ENCODE measurements at regions not wholly inside any gene's neighbourhood (a gene's known extent, or its start where the extent isn't known, plus 50 kb on each side); places are given as distances from the start of the nearest gene placed in this dataset.
"Not testable (repeated sequence)": the region's sequence is repeated elsewhere in the genome, so short reads cannot be mapped to it uniquely, and the experiment has no call there.

- no peak for TF ChIP-seq CTCF (IDR thresholded peaks at IDR 0.05)
- WGBS, 2 donors: 77 to 83% methylated on average over 8 of the region's 8 CpGs
- Histone ChIP-seq H3K27me3 (no peaks in the 10 kb centered on the region), H3K36me3 (no peaks in the 10 kb centered on the region), H3K4me1 (no peaks in the 10 kb centered on the region), H3K9me3 (no peaks in the 10 kb centered on the region), H3K4me3 (replicated peaks in 1 of 3) (no peak overlapping the region), H3K27ac (no peak overlapping the region)
- DNase-seq: no peak
- intact Hi-C loops (cut with DNase I): no loop called here
Observed at GRCh38 chr1:230568008-230568407, 74.3 kb upstream of the COG2 start.

- H3K4me3 ChIP-seq (replicated peaks in 1 of 3): no peak overlapping the region
- intact Hi-C loops (cut with DNase I): no loop called here
- H3K9me3 ChIP-seq: no peaks in the 10 kb centered on the region
- H3K4me1 ChIP-seq: no peaks in the 10 kb centered on the region
- no peaks in the 10 kb centered on the region for H3K36me3 ChIP-seq
- no peak for TF ChIP-seq CTCF (IDR thresholded peaks at IDR 0.05)
- no peak for TF ChIP-seq POLR2A (IDR thresholded peaks at IDR 0.05)
- no peak for DNase-seq
- no peak overlapping the region for H3K27ac ChIP-seq
- H3K27me3 ChIP-seq: no peaks in the 10 kb centered on the region
Observed at GRCh38 chr1:230567221-230567575, 75.1 kb upstream of the COG2 start.

GRCh38 chr1:230566532-230567220, 75.6 kb upstream of the COG2 start:
- 78 to 79% methylated on average over 3 of the region's 3 CpGs for WGBS, 2 donors
- DNase-seq: not testable (repeated sequence)

GRCh38 chr1:230565141-230565540, 77.1 kb upstream of the COG2 start:
- no peaks in the 10 kb centered on the region for H3K27me3 ChIP-seq
- H3K9me3 ChIP-seq: no peaks in the 10 kb centered on the region
- intact Hi-C loops (cut with DNase I): no loop called here
- no peaks in the 10 kb centered on the region for H3K4me1 ChIP-seq
- H3K4me3 ChIP-seq (replicated peaks in 1 of 3): no peak overlapping the region
- H3K27ac ChIP-seq: no peak overlapping the region
- H3K36me3 ChIP-seq: no peaks in the 10 kb centered on the region
- WGBS, 2 donors: 44 to 69% methylated on average over 1 of the region's 1 CpG
- no peak for DNase-seq
- TF ChIP-seq CTCF (IDR thresholded peaks at IDR 0.05): no peak
- no peak for TF ChIP-seq POLR2A (IDR thresholded peaks at IDR 0.05)

More at GRCh38 chr1:230566532-230567220, 75.6 kb upstream of the COG2 start:
- H3K9me3 ChIP-seq; H3K27me3 ChIP-seq; H3K27ac ChIP-seq; H3K4me3 ChIP-seq (replicated peaks in 1 of 3); H3K4me1 ChIP-seq; intact Hi-C loops (cut with DNase I); H3K36me3 ChIP-seq: not testable (repeated sequence)

GRCh38 chr1:230563591-230563990, 78.7 kb upstream of the COG2 start:
- WGBS, 2 donors: 66 to 81% methylated on average over 7 of the region's 7 CpGs
- Histone ChIP-seq H3K4me3 (replicated peaks in 1 of 3) (no peak overlapping the region), H3K27me3 (no peaks in the 10 kb centered on the region), H3K9me3 (no peaks in the 10 kb centered on the region), H3K27ac (no peak overlapping the region), H3K36me3 (no peaks in the 10 kb centered on the region), H3K4me1 (no peaks in the 10 kb centered on the region)
- no peak for DNase-seq
- intact Hi-C loops (cut with DNase I): no loop called here
- TF ChIP-seq POLR2A (IDR thresholded peaks at IDR 0.05) (no peak), CTCF (IDR thresholded peaks at IDR 0.05) (no peak)

- Histone ChIP-seq H3K4me1 (no peaks in the 10 kb centered on the region), H3K27ac (no peak overlapping the region), H3K9me3 (no peaks in the 10 kb centered on the region), H3K36me3 (no peaks in the 10 kb centered on the region), H3K27me3 (no peaks in the 10 kb centered on the region), H3K4me3 (replicated peaks in 1 of 3) (no peak overlapping the region)
- intact Hi-C loops (cut with DNase I): no loop called here
- no peak for DNase-seq
- TF ChIP-seq CTCF (IDR thresholded peaks at IDR 0.05) (no peak), POLR2A (IDR thresholded peaks at IDR 0.05) (no peak)
- WGBS, 2 donors: 59 to 75% methylated on average over 4 of the region's 4 CpGs
Observed at GRCh38 chr1:230561570-230561969, 80.7 kb upstream of the COG2 start.
